OCI-LY1 (cell line): ENCODE measurements at regions not wholly inside any gene's neighbourhood (a gene's known extent, or its start where the extent isn't known, plus 50 kb on each side); places are given as distances from the start of the nearest gene placed in this dataset.
"Not testable (repeated sequence)": the region's sequence is repeated elsewhere in the genome, so short reads cannot be mapped to it uniquely, and the experiment has no call there.

ENCODE experiments used
- H2AFZ ChIP-seq: fragments of 200-600 bp; sonication (generic), shearing (Covaris generic); 2 replicates; pipeline ENCODE4 v1.6.0; 2014; ENCODE audit warnings: antibody characterized with exemption, mild to moderate bottlenecking, low read length
- H3F3A ChIP-seq: fragments of 200-600 bp; sonication (generic), shearing (Covaris generic); 2 replicates; pipeline ENCODE4 v1.6.0; 2014; ENCODE audit warnings: mild to moderate bottlenecking, antibody characterized with exemption, low read length, moderate library complexity; ENCODE audit not compliant: insufficient read depth
- H3K27ac ChIP-seq: fragments of 200-600 bp; sonication (generic); 2 replicates; pipeline ENCODE4 v1.5.1; 2014; ENCODE audit warnings: low read length, mixed run types, mild to moderate bottlenecking, low read depth; ENCODE audit not compliant: poor library complexity, severe bottlenecking
- H3K27me3 ChIP-seq: fragments of 200-600 bp; sonication (generic); 2 replicates; pipeline ENCODE4 v1.6.0; 2014; ENCODE audit warnings: antibody characterized with exemption, mild to moderate bottlenecking, low read length, moderate library complexity; ENCODE audit not compliant: insufficient read depth
- H3K36me3 ChIP-seq: fragments of 200-600 bp; sonication (generic); 2 replicates; pipeline ENCODE4 v1.6.1; 2014; ENCODE audit warnings: mild to moderate bottlenecking, antibody characterized with exemption, low read length, moderate library complexity, mixed read lengths; ENCODE audit not compliant: insufficient read depth
- H3K4me1 ChIP-seq: fragments of 200-600 bp; sonication (generic); 2 replicates; pipeline ENCODE4 v1.5.1; 2014; ENCODE audit warnings: mild to moderate bottlenecking, low read length, moderate library complexity; ENCODE audit not compliant: insufficient read depth, severe bottlenecking
- H3K4me2 ChIP-seq: fragments of 200-600 bp; sonication (generic), shearing (Covaris generic); 2 replicates; pipeline ENCODE4 v1.6.1; 2014; ENCODE audit warnings: low read length
- H3K4me3 ChIP-seq: fragments of 200-600 bp; sonication (generic); 2 replicates; pipeline ENCODE4 v1.5.1; 2014; ENCODE audit warnings: low read length, low read depth, mild to moderate bottlenecking, mixed read lengths; ENCODE audit not compliant: poor library complexity, severe bottlenecking
- H3K79me2 ChIP-seq: fragments of 200-600 bp; shearing (Covaris generic); 2 replicates; pipeline ENCODE4 v1.6.1; 2016; ENCODE audit warnings: mixed run types, low read length, mixed read lengths; ENCODE audit not compliant: insufficient read depth
- H3K9ac ChIP-seq: fragments of 200-600 bp; sonication (generic), shearing (Covaris generic); 2 replicates; pipeline ENCODE4 v1.6.1; 2014; ENCODE audit warnings: mild to moderate bottlenecking, low read length, mixed read lengths
- H3K9me2 ChIP-seq: fragments of 200-600 bp; sonication (generic), shearing (Covaris generic); 2 replicates; pipeline ENCODE4 v1.6.1; 2014; ENCODE audit warnings: low read depth, mild to moderate bottlenecking, low read length, mixed read lengths
- H3K9me3 ChIP-seq: fragments of 200-600 bp; shearing (Covaris generic); 2 replicates; pipeline ENCODE4 v1.6.1; 2014; ENCODE audit warnings: low read length, mixed read lengths
- H4K20me1 ChIP-seq: fragments of 200-600 bp; sonication (generic), shearing (Covaris generic); 2 replicates; pipeline ENCODE4 v1.6.0; 2016; ENCODE audit warnings: mild to moderate bottlenecking, low read length; ENCODE audit not compliant: insufficient read depth
- CTCF ChIP-seq: fragments of 200-600 bp; sonication (generic), shearing (Covaris generic); IDR thresholded peaks from 2 replicates; pipeline ENCODE4 v1.5.1; 2017; ENCODE audit warnings: mild to moderate bottlenecking, antibody characterized with exemption, low read length, moderate library complexity, mixed read lengths
- EZH2 ChIP-seq: fragments of 200-600 bp; sonication (generic), shearing (Covaris generic); IDR thresholded peaks from 2 replicates; pipeline ENCODE4 v1.8.0; 2017; ENCODE audit warnings: borderline replicate concordance, mixed run types, mild to moderate bottlenecking, antibody characterized with exemption, low read length, moderate library complexity, mixed read lengths

GRCh38 chr7:69078997-69079769 is 519.1 kb upstream of the AUTS2 start:
- Histone ChIP-seq H3K27me3 (no peaks in the 10 kb centered on the region), H3K9me3 (no peaks in the 10 kb centered on the region), H3K4me1 (no peaks in the 10 kb centered on the region), H3K4me2 (no peak overlapping the region), H3K36me3 (no peaks in the 10 kb centered on the region), H3K9ac (no peak overlapping the region), H3K9me2 (no peaks in the 10 kb centered on the region), H3F3A (no peaks in the 10 kb centered on the region), H3K4me3 (no peak overlapping the region), H2AFZ (no peak overlapping the region), H3K27ac (no peak overlapping the region), H4K20me1 (no peaks in the 10 kb centered on the region), H3K79me2 (no peaks in the 10 kb centered on the region)
- TF ChIP-seq CTCF, result no peak
- TF ChIP-seq EZH2, result no peak

- H4K20me1 ChIP-seq, H3K27me3 ChIP-seq, H3K9me2 ChIP-seq: not testable (repeated sequence)
Measured at GRCh38 chr7:69087281-69087680, 511.0 kb upstream of the AUTS2 start.

GRCh38 chr7:69088185-69088584 is 510.1 kb upstream of the AUTS2 start:
- no peaks in the 10 kb centered on the region for H3F3A ChIP-seq
- H3K9me3 ChIP-seq, result no peaks in the 10 kb centered on the region
- H3K4me2 ChIP-seq, result no peak overlapping the region
- H3K27ac ChIP-seq, result no peak overlapping the region
- H3K9ac ChIP-seq, result no peak overlapping the region
- H3K27me3 ChIP-seq, result no peaks in the 10 kb centered on the region
- H4K20me1 ChIP-seq, result no peaks in the 10 kb centered on the region
- TF ChIP-seq CTCF, result no peak
- no peak for TF ChIP-seq EZH2
- no peaks in the 10 kb centered on the region for H3K36me3 ChIP-seq
- H2AFZ ChIP-seq, result no peak overlapping the region
- H3K79me2 ChIP-seq, result no peaks in the 10 kb centered on the region
- H3K9me2 ChIP-seq, result no peaks in the 10 kb centered on the region
- H3K4me1 ChIP-seq, result no peaks in the 10 kb centered on the region
- H3K4me3 ChIP-seq, result no peak overlapping the region

More at GRCh38 chr7:69087281-69087680, 511.0 kb upstream of the AUTS2 start:
- not testable (repeated sequence) for H2AFZ ChIP-seq, H3K4me1 ChIP-seq, H3K9me3 ChIP-seq, H3K36me3 ChIP-seq, H3K9ac ChIP-seq, H3K4me3 ChIP-seq, H3F3A ChIP-seq, H3K27ac ChIP-seq, H3K4me2 ChIP-seq, H3K79me2 ChIP-seq

- Histone ChIP-seq H3K4me3 (no peak overlapping the region), H3K9ac (no peak overlapping the region), H2AFZ (no peak overlapping the region), H3K9me2 (no peaks in the 10 kb centered on the region), H3F3A (no peaks in the 10 kb centered on the region), H3K79me2 (no peaks in the 10 kb centered on the region), H4K20me1 (no peaks in the 10 kb centered on the region), H3K36me3 (no peaks in the 10 kb centered on the region), H3K4me2 (no peak overlapping the region), H3K27me3 (no peaks in the 10 kb centered on the region), H3K27ac (no peak overlapping the region), H3K4me1 (no peaks in the 10 kb centered on the region), H3K9me3 (no peaks in the 10 kb centered on the region)
- no peak for TF ChIP-seq CTCF
- no peak for TF ChIP-seq EZH2
Measured at GRCh38 chr7:69090936-69091335, 507.3 kb upstream of the AUTS2 start.
